Cerebellar cortex (tissue), 1 donor: ENCODE measurements at regions not wholly inside any gene's neighbourhood (a gene's known extent, or its start where the extent isn't known, plus 50 kb on each side); places are given as distances from the start of the nearest gene placed in this dataset.

ENCODE experiments used
- DNase-seq: peaks from one replicate; pipeline ENCODE4 v3.0.0-alpha.2; 2015; ENCODE audit warnings: low spot score

DNA sequence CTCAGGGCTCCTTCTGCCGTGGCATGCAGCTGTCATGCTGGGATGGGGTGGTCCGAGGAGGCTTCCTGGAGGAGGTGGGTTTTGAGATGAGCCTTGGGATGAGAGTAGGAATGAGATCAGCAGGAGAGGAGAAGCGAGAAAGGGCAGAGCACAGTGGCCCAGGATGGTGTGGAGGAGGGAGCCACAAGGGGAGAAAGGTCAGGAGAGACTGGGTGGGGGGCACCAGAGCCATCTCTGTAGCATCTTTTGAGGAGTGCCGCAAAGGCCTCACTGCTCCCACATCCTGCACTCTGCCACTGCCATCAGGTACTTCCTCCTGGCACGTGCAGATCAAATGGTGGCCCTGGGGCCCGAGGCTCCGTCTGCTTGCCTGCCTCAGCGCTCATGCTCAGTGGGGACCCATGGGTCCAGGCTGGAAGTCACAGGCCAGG lies 150.2 kb downstream of the MACROH2A1 start:
- no peak for DNase-seq

DNA sequence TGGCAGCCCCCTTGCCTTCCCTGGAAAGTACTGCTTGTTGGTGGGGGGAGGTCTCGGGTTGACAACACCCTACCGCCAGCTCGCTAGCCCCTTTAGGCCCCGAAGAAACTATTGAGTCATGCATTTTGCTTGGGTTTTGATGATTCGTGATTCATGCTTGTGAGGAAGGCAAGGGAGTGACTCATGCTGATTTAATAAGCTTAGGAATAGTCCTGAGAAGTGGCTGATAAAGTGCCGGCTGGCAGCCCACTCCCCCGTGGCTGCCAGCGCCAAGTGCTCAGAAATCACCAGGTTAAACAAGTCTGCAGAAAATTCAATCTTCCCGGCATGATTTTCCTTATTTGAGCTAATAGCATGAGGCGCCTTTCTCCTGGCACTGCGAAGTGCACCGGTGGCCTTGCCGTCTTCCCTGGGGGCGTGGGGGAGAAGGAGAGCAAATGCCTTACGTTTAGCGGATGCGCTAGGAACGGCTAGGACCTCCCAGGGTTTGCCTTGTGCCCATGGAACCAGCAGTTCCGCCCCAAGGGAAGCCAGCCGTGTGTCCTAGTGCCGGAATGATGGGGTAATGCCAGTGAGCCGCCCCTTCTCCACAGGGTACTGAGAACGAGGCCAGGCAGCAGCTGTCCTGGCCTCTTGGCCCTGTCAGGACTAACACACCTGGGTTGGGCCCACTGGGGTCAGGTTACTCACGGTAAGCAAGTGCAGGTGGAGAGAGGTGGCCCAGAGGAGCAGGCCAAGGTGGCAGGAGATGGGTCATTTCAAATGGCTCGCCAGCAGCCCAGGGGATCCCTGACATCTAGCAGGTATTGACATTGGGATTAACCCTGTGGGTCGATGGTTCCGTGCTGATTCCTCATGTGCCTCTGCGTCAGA lies 151.9 kb downstream of the MACROH2A1 start:
- no peak for DNase-seq

DNA sequence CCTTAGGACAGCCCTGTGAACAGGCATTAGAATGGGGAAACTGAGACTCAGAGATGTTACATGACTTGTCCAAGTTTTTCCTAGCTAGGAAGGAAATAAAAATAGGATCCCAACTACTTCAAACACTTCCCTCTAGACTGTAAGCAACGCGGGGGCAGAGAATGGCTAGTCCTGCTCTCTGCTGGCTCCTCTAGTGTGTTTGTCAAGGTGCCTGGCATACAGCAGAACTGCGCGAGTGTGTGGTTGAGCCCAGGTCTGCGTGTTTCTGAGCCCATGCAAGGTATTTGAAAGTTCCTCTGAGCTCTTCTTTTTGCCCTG lies 152.5 kb downstream of the MACROH2A1 start:
- no peak for DNase-seq

DNA sequence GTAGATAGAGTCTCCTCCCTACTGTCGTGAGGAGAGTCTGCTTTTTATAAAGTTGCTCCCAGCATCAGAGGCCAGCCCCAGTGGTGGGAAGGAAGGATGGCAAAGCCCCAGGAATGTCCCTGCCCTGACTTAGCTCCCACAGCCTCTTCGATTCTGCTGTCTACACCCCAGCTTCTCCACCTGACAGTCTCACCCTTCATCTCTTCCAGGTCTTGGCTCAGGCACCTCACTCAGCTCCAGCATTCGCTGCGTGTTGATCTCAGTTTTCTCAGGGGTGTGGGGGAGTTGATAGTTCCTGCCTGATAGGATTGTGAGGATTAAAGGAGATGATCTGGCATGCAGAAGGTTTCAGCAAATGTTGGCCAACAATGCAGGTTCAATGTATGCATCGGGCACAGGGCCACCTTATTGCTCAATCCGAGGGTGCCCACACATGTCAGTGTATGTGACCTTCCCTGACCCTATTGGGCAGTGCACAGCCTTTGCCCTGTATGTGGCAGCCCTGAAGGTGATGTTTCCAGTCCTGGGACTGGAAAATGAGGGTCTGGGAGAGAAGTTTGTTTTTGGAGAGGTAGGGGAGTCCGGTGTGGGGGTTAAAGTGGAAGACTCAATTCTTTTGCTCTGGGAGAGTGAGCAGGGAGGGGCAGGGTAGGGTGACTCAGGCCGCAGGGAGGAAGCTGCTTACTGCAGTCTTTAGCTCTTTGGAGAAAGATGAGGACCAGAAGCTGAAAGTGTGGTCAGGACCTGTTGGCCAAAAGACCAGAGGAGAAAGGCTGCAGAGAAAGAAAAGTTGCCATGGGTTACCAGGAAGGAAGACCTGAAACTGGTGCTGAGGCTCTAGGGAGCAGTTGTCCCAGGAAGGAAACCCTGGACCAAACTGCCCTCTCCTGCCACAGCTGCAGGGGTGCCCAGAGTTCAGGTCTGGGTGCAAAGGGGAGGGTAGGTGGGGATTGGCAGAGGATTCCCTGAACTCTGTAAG lies 153.2 kb downstream of the MACROH2A1 start:
- no peak for DNase-seq

DNA sequence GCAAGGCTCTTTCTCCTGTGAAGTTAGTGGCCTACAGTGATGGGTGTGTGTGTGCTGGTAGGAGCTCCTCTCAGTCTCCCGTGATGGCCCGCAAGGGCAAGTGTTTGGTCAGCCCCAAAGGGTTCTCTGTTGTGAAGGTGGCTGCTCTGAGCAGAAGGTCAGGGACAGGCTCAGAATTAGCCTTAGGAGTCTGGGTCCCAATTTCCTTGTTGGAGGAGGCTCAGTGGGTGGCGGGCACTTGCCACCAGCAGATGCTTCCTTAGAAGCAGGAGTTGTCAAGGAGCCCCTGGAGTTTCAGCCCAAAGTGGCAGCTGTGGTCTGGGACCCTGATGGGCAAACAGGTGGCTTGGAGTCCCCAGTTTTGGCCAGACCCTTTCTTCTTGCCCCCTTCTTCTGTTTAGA lies 154.4 kb downstream of the MACROH2A1 start:
- no peak for DNase-seq

DNA sequence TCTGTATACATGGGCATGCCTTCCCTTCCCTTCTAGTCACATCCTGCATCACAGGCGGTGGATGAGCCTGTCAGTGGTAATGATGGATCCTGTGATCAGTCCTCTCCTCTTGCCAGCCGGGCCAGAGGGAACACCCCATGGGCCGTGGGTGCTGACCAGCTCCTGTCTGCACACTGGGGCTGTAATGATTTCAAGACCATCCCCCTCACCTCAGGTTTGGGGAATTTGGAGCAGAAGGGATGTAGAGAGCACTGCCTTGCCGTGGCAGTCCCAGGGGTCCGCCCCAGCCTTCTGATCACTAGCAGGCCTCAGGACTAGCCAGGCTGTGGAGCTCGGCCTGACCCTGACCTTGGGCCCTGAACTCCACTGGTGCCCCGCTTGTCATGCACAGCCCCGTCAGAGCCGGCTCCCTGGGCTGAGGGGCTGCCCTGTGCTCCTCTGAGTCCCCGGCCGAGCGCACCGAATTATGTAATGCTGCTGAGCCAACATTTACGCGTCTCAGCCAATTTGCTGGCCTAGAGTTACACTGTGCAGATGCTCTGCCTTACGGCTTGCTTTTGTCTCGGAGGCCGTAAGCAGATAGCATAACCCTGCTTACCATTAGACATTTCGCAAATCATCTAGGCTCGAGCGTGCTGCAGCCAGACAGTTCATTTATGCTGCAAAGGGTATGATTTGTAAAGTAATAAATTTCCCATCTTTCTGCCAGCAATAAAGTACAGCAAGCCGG lies 155.3 kb downstream of the MACROH2A1 start:
- peak; percentile 72 for DNase-seq

DNA sequence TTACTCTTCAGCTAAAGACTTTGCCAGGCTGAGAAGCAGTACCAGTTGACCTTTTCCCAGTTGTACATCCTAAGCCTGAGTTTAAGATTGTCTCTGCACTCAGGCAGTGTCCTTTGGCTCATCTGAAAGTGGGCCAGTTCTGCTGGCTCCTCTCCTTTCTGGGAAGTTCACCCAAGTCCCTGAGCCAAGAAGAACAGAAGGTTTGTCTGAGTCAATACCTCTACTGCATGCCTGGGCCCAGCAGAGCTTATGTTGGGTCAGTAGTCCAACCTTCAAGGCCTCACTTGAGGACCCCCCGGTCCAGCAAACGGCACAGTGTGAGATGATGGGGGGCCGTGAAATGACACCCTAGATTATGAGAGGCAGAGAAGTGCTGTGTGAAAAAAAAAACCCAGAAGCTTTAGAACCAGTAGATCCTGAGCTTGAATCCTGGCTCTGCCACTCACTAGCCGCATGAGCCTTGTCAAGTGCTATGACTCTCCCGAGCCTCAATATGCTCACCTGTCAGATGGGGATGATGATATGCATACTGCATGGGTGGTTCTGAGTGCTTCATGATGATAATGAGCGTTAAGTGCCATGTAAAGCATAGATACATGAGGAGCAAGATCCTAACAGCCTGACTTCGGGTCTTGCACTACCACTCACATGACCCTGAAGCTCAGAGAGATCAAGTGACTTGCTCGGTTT lies 156.0 kb downstream of the MACROH2A1 start:
- peak; percentile 86 for DNase-seq

DNA sequence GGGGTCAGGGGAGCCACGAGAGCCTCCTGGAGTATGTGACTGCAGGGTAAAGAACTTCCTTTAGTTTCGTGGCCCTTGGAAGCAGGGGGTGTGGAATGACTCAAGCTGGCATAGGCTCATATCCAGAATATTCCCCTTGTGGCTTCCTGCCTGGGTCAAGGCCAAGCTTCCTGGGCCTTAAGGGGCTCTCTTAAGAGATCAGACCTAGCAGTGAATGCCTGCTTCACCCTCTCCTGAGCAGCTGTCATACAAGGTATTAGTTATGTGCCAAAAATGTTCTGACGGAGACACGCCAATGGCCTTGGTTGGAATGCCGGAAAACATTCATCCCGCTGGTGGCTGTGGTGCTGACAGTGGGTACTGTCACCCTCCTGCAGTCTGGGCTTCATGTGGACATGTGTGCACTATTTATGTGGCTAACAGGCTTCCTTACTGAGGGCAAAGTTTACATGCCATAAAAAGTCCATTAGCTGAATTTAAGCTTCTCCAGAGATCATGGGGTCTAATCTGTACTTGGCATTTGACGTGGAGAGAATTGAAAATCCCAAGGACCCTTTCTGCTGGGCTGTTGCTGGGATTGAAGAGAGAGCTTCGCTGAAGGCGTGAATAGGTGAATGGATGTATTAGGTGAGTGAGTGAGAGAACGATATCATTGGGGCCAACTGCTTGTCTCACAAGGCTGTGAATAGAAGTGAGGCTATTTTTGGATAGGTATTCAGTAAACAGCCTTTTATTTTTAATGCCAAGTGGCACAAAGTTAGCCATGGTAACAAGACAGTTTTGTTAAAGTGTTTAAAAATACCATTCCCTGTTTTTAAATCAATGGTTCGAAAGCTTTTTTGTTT lies 156.8 kb downstream of the MACROH2A1 start:
- DNase-seq = no peak

DNA sequence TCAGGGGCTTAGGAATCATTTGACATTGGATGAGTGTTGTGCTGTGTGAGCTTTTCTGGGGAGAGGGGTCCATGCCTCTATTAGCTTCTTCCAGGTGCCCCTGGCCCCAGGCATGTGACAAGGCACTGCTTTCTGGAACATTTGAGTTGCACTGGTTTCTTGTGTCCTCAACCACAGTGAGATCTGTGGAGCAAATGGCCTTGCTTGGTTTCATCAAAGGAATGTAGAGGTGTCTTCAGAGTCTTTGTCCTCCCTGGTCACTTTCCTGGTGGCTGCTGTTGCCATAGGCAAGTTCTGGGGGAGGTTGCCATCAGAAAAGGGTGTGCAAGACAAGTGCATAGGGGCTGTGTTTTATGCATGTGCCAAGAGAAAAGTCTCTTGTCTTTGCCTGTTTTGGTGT lies 157.5 kb downstream of the MACROH2A1 start:
- DNase-seq = no peak

DNA sequence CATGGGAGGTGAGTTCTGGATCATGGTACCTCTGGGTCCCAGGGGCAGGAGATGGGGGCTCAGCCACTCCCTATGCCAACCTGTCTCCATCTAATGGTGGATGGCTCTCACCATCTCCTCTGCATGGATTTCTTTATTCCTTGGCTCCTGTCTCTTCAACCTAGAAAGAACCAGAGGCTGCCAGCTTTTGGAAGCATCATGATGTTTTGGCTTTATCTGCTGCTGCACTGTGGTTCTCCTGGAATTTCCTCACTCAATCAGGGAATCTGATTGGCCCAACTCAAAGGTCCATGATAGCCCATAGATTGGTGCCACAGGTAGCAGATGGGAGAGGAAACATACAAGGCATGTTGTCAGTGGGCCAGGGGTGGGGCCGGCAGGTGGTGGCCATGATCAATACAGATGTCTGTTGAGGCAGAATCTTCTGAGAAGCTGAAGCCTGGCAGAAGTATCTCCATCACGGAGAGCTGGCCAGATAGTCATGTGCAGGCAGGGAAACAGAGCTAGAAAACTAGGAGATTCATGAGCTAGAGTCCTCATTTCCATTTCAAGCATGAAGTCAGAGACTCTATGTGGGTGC lies 158.2 kb downstream of the MACROH2A1 start:
- no peak for DNase-seq

DNA sequence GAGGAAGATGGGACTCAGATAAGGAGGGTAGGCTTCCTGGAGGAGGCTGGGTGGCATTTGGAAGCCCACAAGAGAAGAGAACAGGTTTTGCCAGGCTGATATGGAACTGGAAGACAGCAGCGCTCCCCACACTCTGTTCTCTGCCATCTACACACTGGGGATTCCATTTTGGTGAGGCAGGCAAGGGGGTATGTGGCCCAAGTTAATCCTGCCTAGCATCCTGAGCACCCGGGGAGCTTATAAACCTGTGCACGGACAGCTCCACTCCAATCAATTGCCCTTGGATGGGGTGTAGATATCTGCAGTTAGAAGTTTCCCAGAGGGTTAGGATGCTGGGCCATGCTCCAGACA lies 158.8 kb downstream of the MACROH2A1 start:
- no peak for DNase-seq

DNA sequence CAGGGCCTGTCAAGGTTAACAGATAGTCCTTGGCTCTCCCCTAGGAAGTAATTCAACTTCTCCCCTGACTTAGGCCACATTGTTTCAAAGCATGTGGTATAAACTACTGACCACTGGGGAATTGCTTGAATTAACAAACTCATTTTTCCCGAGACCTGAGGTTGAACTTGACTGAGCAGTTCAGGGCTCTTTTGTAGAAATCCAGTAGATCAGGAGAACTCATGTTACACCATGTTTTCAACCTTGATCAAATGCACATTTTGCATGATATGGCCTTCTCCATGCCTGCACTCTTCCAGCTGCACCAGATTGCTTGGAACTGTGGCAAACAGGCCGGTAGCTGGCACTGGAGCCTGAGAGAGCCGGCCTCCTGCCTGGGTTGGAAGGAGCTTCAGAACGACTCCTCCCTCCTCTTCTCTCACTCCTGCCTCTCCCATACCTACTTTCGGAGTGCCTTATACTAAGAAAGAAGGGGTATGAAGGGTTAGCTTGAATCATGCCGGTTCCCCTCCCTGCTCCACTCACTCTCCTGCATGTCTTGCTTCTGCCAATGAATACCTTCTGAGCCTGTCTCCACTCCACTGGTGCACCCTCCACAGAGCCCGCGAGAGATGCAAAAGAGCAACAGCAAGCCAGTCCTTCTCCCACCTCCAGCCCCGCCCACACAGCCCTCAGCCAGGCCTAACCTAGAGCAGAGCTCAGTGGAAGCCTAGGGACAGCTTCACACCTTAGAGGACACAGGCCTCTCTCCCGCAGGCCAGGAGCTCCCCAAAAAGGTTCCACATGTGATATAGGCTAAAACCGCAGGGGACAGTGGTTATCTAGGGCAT lies 159.4 kb downstream of the MACROH2A1 start:
- peak; percentile 27 for DNase-seq

DNA sequence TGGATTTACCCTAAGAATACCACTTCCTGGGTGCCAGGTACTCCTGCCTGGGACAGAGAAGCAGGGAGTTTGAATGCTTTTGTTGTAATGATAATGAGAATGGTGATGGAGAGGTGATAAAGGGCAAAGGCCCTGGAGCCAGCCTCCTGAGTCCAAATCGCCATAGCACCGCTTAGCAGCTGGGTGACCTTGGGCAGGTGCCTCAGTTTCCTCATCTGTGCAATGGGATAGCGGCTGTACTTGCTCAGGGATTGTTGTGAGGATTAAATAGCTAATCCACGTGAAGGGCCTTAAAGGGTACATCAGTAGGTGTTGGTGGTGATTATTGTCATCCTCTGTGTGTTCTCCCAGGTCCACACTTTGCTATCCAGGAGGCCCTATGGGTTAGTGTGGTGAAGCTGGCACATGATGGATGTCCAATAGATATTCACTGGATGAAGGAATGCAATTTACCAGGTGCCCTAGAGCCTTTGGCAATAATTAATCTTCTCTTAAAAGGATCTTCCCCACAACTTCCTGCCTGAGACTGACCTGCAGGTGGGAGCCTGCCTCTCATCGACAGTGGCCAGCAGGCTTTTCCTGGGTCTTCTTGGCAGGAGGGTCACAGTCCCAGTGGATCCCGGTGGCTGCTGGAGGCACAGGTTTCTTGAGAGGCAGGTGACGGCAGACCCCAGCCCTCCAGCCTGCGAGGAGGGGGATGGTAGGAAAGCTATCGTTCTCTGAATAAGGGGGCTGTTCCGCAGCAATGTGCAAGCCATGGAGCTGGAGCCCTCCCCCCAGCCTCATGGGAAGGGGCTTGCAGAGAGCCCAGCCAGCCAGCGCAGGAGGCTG lies 160.2 kb downstream of the MACROH2A1 start:
- DNase-seq = no peak

DNA sequence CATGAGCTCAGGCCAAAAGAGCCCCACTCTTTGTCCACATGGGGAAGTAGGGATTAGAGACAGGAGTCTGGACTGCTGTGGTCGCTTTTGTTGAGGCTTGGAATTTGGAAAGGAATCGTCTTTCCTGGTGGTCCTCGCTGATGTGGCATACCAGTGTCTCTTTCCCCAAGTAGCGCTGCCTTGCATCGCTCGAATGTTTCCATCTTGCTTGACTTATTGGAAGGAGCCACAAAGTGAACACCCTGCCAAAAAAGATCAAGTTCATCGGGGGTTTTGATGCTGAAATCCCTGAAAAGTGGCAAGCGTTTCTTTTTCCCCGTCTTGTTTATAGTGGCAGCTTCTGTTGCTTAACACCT lies 161.3 kb downstream of the MACROH2A1 start:
- DNase-seq = no peak

DNA sequence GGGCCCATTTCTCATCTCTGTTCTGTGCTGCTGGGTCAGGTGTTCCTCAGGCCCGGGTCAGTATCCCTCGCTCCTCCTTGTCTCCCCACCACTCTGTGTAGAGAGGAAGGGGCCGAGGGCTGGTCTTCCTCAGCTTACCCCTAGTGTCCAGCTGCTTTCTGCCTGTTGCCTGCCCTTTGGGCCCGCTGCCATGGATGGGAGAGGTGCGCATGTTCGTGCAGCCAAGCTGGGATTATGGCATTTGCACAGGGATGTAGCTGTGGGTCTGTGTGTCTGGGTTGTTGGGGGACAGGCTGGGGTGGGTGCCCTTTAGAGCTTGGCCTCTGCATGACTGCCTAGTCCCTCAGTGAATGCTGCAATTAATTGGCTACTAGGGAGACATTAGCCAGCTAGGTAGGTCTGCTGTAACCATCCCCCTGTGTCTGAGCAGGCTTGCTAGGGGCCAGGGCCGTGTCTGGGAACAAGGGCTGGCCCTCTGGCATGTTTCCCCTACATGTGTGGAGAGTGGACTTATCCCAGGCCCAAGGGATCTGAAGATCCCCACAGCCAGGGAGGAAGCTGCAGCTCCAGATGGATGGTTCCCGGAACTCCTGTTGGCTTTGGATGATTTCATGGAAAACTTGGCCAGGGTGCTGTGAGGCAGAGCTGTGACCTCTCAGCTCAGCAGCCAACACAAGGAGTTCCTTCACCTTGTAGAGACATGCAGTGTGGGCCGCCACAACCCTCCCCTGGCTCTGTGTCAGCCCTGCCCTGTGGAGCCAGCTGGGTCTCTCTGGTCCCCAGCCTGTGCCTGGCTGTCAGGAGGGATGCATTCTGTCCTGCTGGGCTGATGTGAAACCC lies 161.9 kb downstream of the MACROH2A1 start:
- no peak for DNase-seq

DNA sequence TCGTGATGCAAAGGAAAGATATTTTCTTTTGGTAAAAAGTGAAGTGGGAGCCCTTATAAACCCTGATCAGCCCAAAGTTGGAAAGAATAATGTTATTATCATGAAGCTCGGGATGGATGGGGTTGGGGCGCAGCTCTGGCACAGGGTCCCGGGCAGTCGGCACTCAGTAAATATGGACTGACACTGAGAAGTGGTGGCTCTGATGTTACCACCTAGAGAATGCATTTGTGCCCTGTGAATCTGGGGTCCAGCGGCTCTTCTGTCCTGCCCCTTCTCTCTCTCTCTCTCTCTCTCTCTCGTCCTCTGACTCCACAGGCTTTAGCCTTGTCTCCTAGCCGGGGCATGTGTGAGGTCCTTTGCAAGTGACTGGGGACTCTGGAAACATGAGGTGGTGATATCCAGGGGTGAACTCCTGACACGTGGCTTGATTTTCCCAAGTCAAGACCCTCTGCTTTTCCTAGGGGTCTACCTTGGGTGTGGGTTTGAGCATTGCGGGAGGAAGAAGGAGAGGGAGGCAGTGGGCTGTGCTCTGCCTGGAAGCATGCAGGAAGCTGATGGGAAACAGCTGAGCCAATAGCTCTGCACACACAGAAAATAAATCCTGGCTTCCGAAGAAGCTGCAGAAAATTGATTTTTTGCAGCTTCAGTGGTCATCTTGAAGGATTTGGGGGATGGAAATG lies 162.7 kb downstream of the MACROH2A1 start:
- no peak for DNase-seq

DNA sequence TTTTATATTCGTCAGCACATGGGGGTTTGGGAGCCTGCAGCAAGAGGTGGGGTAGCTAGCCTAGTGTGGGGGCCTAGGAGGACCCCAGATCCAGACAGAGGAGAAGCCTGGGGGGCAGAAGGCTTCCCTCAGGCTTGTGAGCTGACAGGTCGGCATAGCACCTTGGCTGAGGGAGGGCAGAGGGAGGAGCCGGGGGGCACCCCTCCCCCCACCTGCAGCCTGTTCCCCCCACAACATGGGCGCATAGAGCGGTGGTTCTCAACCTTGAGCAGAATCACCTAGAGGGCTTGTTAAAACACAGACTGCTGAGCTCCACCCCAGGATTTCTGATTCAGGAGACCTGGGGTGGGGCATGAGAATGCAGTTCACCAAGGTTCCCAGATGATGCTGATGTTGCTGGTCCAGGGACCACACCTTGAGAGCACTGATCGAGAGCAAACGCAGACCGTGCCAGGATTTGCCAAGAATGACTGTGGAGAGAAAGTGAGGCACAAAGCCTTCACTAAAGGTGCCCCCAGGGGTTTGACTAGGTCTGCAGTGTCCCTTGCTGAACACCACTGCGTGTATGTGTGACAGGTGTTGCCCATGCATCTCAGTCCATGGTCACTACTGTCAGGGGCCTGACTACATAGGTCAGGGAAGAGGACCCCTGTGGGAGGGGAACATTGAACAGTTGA lies 163.3 kb downstream of the MACROH2A1 start:
- no peak for DNase-seq
